Neural progenitor cell (in vitro differentiated cells): ENCODE measurements at regions not wholly inside any gene's neighbourhood (a gene's known extent, or its start where the extent isn't known, plus 50 kb on each side); places are given as distances from the start of the nearest gene placed in this dataset.
"Not testable (repeated sequence)": the region's sequence is repeated elsewhere in the genome, so short reads cannot be mapped to it uniquely, and the experiment has no call there.

Experiments
- DNase-seq: peaks from one replicate; pipeline ENCODE4 v3.0.0-alpha.2; 2016; ENCODE audit warnings: low spot score
- H2AFZ ChIP-seq: fragments of 200-600 bp; sonication (generic); replicated peaks from 2 replicates; pipeline ENCODE4 v1.6.1; 2016; ENCODE audit warnings: antibody characterized with exemption
- H3F3A ChIP-seq: fragments of 200-600 bp; sonication (generic); 2 replicates; pipeline ENCODE4 v1.6.1; 2016; ENCODE audit warnings: antibody characterized with exemption, low read depth
- H3K27ac ChIP-seq: fragments of 200-600 bp; sonication (generic); 2 replicates; pipeline ENCODE4 v1.5.1; 2016; ENCODE audit warnings: mild to moderate bottlenecking
- H3K27me3 ChIP-seq: fragments of 200-600 bp; sonication (generic); 2 replicates; pipeline ENCODE4 v1.6.1; 2016; ENCODE audit warnings: mild to moderate bottlenecking, moderate library complexity
- H3K36me3 ChIP-seq: fragments of 200-600 bp; sonication (generic); 2 replicates; pipeline ENCODE4 v1.5.1; 2016
- H3K4me1 ChIP-seq: fragments of 200-600 bp; sonication (generic); 2 replicates; pipeline ENCODE4 v1.6.1; 2016; ENCODE audit warnings: mixed run types
- H3K4me2 ChIP-seq: fragments of 200-600 bp; sonication (generic); 2 replicates; pipeline ENCODE4 v1.6.1; 2016
- H3K4me3 ChIP-seq: fragments of 200-600 bp; sonication (generic); 2 replicates; pipeline ENCODE4 v1.5.1; 2016
- H3K79me2 ChIP-seq: fragments of 200-600 bp; sonication (generic); 2 replicates; pipeline ENCODE4 v1.6.1; 2016; ENCODE audit warnings: low read depth
- H3K9ac ChIP-seq: fragments of 200-600 bp; sonication (generic); 2 replicates; pipeline ENCODE4 v1.6.1; 2016
- H3K9me3 ChIP-seq: fragments of 200-600 bp; sonication (generic); 2 replicates; pipeline ENCODE4 v1.5.1; 2016; ENCODE audit warnings: low read depth
- H4K20me1 ChIP-seq: fragments of 200-600 bp; sonication (generic); 2 replicates; pipeline ENCODE4 v1.6.1; 2016; ENCODE audit warnings: low read depth
- H3K27ac Mint-ChIP-seq: 3 replicates; pipeline ENCODE4 v1.8.0; 2021; ENCODE audit warnings: mixed read lengths
- H3K27me3 Mint-ChIP-seq: 2 replicates; pipeline ENCODE4 v1.8.0; 2022; ENCODE audit warnings: low read depth, mild to moderate bottlenecking, inconsistent platforms, moderate library complexity, mixed read lengths; ENCODE audit not compliant: insufficient read depth
- H3K36me3 Mint-ChIP-seq: 3 replicates; pipeline ENCODE4 v1.8.0; 2021; ENCODE audit warnings: mixed read lengths
- H3K4me1 Mint-ChIP-seq: 3 replicates; pipeline ENCODE4 v1.8.0; 2021; ENCODE audit warnings: mixed read lengths
- H3K4me3 Mint-ChIP-seq: 3 replicates; pipeline ENCODE4 v1.8.0; 2021; ENCODE audit warnings: mild to moderate bottlenecking, moderate library complexity, mixed read lengths
- H3K9me3 Mint-ChIP-seq: 3 replicates; pipeline ENCODE4 v1.8.0; 2020; ENCODE audit warnings: mixed read lengths
- EZH2 ChIP-seq: fragments of 200-600 bp; sonication (generic); IDR thresholded peaks from 2 replicates; pipeline ENCODE4 v1.6.1; 2017; ENCODE audit warnings: antibody characterized with exemption, mild to moderate bottlenecking, moderate library complexity
- EZH2phosphoT487 ChIP-seq: fragments of 200-600 bp; sonication (generic); IDR thresholded peaks from 2 replicates; pipeline ENCODE4 v1.6.1; 2017; ENCODE audit warnings: antibody characterized with exemption
- TF ChIP-seq, protein P1 (sequence below): fragments of 200-600 bp; sonication (generic); IDR thresholded peaks from 2 replicates; pipeline ENCODE4 v1.5.1; 2017; ENCODE audit warnings: antibody characterized with exemption, mild to moderate bottlenecking

DNA sequence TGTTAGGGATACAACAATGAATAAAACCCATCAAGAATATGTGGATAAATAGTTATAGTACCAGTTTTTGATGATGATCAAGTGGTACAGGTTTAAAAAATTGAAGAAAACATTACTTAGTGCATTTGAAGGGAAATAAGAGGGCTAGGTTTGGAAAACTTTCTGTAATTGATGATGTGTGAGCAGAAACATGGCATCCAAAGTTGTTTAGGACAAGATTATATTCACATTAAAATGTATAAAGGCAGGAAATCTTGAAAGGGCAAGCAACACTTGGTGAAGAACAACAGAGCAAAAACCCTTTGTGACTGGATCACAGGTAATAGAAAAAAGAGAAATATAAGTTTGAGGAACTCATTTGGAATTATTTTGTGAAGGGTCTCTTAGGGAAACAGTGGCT lies 572.3 kb upstream of the RAG2 start:
- H3K4me1 Mint-ChIP-seq = no peaks in the 10 kb centered on the region
- no peak for DNase-seq

DNA sequence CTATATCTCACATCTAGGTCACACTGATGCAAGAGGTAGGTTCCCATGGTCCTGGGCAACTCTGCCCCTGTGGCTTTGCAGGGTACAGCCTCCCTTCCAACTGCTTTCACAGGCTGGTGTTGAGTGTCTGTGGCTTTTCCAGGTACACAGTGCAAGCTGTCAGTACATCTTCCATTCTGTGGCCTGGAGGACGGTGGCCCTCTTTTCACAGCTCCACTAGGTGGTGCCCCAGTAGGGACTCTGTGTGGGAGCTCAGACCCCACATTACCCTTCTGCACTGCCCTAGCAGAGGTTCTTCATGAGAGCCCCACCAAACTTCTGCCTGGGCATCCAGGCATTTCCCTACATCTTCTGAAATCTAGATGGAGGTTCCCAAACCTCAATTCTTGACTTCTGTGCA lies 547.4 kb upstream of the RAG2 start:
- H3K36me3 Mint-ChIP-seq, DNase-seq, H2AFZ ChIP-seq, H3K9me3 Mint-ChIP-seq, H3K4me3 Mint-ChIP-seq, H3K9me3 ChIP-seq, H3K4me3 ChIP-seq, H3K27me3 Mint-ChIP-seq, H3K4me1 ChIP-seq, H3K27ac Mint-ChIP-seq, H3F3A ChIP-seq, H3K79me2 ChIP-seq, H3K4me2 ChIP-seq, H3K9ac ChIP-seq, H3K27ac ChIP-seq, H3K4me1 Mint-ChIP-seq, H4K20me1 ChIP-seq, H3K27me3 ChIP-seq, H3K36me3 ChIP-seq: not testable (repeated sequence)

More for the DNA sequence above, 572.3 kb upstream of the RAG2 start:
- Histone ChIP-seq H3K4me3 (no peak overlapping the region), H3K27ac (no peak overlapping the region), H4K20me1 (no peaks in the 10 kb centered on the region), H3F3A (no peaks in the 10 kb centered on the region), H3K79me2 (no peaks in the 10 kb centered on the region), H3K36me3 (no peaks in the 10 kb centered on the region), H3K9me3 (no peaks in the 10 kb centered on the region), H3K9ac (no peak overlapping the region), H3K4me1 (no peaks in the 10 kb centered on the region), H3K27me3 (no peaks in the 10 kb centered on the region), H3K4me2 (no peak overlapping the region), H2AFZ (no peak overlapping the region)
- Mint-ChIP-seq H3K4me3 (no peak overlapping the region), H3K27me3 (no peaks in the 10 kb centered on the region), H3K27ac (no peak overlapping the region), H3K36me3 (no peaks in the 10 kb centered on the region), H3K9me3 (no peaks in the 10 kb centered on the region)
- TF ChIP-seq EZH2 = no peak
- TF ChIP-seq, protein P1, sequence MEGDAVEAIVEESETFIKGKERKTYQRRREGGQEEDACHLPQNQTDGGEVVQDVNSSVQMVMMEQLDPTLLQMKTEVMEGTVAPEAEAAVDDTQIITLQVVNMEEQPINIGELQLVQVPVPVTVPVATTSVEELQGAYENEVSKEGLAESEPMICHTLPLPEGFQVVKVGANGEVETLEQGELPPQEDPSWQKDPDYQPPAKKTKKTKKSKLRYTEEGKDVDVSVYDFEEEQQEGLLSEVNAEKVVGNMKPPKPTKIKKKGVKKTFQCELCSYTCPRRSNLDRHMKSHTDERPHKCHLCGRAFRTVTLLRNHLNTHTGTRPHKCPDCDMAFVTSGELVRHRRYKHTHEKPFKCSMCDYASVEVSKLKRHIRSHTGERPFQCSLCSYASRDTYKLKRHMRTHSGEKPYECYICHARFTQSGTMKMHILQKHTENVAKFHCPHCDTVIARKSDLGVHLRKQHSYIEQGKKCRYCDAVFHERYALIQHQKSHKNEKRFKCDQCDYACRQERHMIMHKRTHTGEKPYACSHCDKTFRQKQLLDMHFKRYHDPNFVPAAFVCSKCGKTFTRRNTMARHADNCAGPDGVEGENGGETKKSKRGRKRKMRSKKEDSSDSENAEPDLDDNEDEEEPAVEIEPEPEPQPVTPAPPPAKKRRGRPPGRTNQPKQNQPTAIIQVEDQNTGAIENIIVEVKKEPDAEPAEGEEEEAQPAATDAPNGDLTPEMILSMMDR = no peak
- TF ChIP-seq EZH2phosphoT487 = no peak

DNA sequence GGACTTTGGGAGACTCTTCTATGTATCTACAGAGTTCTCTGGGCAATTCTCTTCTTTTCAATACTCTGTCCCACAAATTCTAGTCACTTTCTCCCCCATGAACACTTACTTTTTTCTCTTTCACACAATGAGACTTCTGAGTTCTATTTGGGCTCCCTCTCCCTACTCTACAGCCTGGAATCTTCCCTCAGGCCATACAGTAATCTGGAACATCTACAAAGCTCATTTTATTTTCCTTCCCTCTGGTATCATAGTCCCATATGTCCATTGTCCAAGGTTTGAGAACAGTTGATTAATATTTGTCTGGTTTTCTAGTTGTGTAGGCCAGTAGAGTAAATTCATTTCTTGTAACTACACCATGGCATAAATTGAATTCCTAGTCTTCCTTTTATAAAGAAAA lies 544.6 kb upstream of the RAG2 start:
- Histone ChIP-seq H3K79me2 (no peaks in the 10 kb centered on the region), H3K27ac (no peak overlapping the region), H3K9ac (no peak overlapping the region), H3K36me3 (no peaks in the 10 kb centered on the region), H3K4me2 (no peak overlapping the region), H4K20me1 (no peaks in the 10 kb centered on the region), H3K9me3 (no peaks in the 10 kb centered on the region), H3K27me3 (no peaks in the 10 kb centered on the region), H3K4me3 (no peak overlapping the region), H3K4me1 (no peaks in the 10 kb centered on the region), H2AFZ (no peak overlapping the region), H3F3A (no peaks in the 10 kb centered on the region)
- DNase-seq = no peak
- TF ChIP-seq EZH2phosphoT487 (no peak), EZH2 (no peak)
- TF ChIP-seq, protein P1 = no peak
- no peaks in the 10 kb centered on the region for H3K36me3 Mint-ChIP-seq
- H3K27ac Mint-ChIP-seq = no peak overlapping the region
- no peak overlapping the region for H3K4me3 Mint-ChIP-seq
- no peaks in the 10 kb centered on the region for H3K27me3 Mint-ChIP-seq
- H3K9me3 Mint-ChIP-seq = peaks cover 3% of the 10 kb centered on the region
- H3K4me1 Mint-ChIP-seq = no peaks in the 10 kb centered on the region

DNA sequence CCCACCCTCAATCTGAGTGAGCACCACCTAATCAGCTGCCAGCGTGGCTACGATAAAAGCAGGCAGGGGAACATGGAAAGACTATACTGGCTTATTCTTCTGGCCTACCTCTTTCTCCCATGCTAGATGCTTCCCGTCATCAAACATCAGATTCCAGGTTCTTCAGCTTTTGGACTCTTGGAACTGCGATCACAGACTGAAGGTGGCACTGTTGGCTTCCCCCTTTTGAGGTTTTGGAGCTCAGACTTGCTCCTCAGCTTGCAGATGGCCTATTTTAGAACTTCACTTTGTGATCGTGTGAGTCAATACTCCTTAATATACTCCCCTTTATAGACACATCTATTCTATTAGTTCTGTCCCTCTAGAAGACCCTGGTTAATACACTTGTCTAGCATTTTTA lies 543.7 kb upstream of the RAG2 start:
- Mint-ChIP-seq H3K9me3 (peaks cover 2% of the 10 kb centered on the region), H3K27me3 (no peaks in the 10 kb centered on the region), H3K27ac (no peak overlapping the region)

DNA sequence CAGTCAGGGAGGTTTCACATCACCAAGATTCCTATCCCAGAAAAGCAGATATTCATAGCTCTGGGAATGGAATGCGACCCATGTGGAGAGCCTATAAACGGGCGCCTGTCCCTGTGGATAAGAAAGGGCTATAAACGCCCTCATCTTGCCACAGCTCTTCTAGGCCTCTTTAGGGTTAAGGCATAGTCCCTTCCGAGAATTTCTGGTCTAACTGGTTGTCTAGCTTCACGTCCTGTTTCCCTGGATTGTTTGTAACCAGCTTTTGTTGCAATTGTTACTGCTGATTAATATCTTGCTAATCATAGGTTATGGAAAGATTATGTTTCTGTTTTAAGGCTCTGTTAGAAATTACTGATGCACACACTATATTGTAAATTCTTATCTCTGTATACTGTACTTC lies 537.6 kb upstream of the RAG2 start:
- not testable (repeated sequence) for H3K27ac Mint-ChIP-seq, H3K4me1 ChIP-seq, H3K36me3 Mint-ChIP-seq, H3K36me3 ChIP-seq, H3K27me3 ChIP-seq, H4K20me1 ChIP-seq, H3F3A ChIP-seq, H3K79me2 ChIP-seq, H2AFZ ChIP-seq, H3K4me1 Mint-ChIP-seq, H3K27me3 Mint-ChIP-seq, H3K4me3 Mint-ChIP-seq, H3K9me3 ChIP-seq, DNase-seq, H3K9ac ChIP-seq, H3K4me3 ChIP-seq, H3K4me2 ChIP-seq, H3K27ac ChIP-seq
- peaks cover 20% of the 10 kb centered on the region for H3K9me3 Mint-ChIP-seq

More for the DNA sequence above, 543.7 kb upstream of the RAG2 start:
- Histone ChIP-seq H3F3A (no peaks in the 10 kb centered on the region), H3K9me3 (no peaks in the 10 kb centered on the region), H4K20me1 (no peaks in the 10 kb centered on the region), H3K4me3 (no peak overlapping the region), H3K27me3 (no peaks in the 10 kb centered on the region), H3K4me2 (no peak overlapping the region), H3K4me1 (no peaks in the 10 kb centered on the region), H3K79me2 (no peaks in the 10 kb centered on the region), H3K9ac (no peak overlapping the region), H2AFZ (no peak overlapping the region), H3K27ac (no peak overlapping the region), H3K36me3 (no peaks in the 10 kb centered on the region)
- no peak overlapping the region for H3K4me3 Mint-ChIP-seq
- no peaks in the 10 kb centered on the region for H3K36me3 Mint-ChIP-seq
- DNase-seq = no peak
- TF ChIP-seq EZH2phosphoT487 (no peak), EZH2 (no peak)
- TF ChIP-seq, protein P1 = peak; percentile 40
- no peaks in the 10 kb centered on the region for H3K4me1 Mint-ChIP-seq
